HCT116 (cell line): ENCODE measurements at regions not wholly inside any gene's neighbourhood (a gene's known extent, or its start where the extent isn't known, plus 50 kb on each side); places are given as distances from the start of the nearest gene placed in this dataset.

Experiments used
- ATAC-seq: fragments of 200-7000 bp; cut with Tn5 transposase; 2 replicates; pipeline ENCODE4 v1.9.1; 2020; ENCODE audit warnings: mild to moderate bottlenecking, moderate library complexity
- BruUV-seq: library from RNA; stranded (reverse); fragments of 400-500 nt; replicated peaks from 2 replicates; lab custom pipeline; 2021; lab: Mats Ljungman, UMichigan
- CTCF ChIA-PET: fragments of 300-600 bp; sonication (Branson Sonifier 250); formaldehyde crosslinking; loops from one replicate; lab custom pipeline; 2021; ENCODE audit warnings: antibody characterized with exemption; lab: Charles Lee
- POLR2A ChIA-PET: fragments of 300-600, 350-600 bp; sonication (Branson Sonifier 250); formaldehyde crosslinking; loops from one replicate; lab custom pipeline; 2021; ENCODE audit warnings: antibody characterized with exemption; lab: Charles Lee
- RAD21 ChIA-PET, 2 experiments: fragments of 300-600 bp; sonication (Branson Sonifier 250); formaldehyde crosslinking; loops; one replicate each; lab custom pipeline; 2023; ENCODE audit warnings: low total read pairs in 2 of 2; ENCODE audit not compliant: uncharacterized antibody in 2 of 2, unreplicated experiment in 2 of 2, low non-redundant PET in 1 of 2; lab: Charles Lee
- DNase-seq: peaks from one replicate; pipeline ENCODE4 v3.0.0-alpha.2; 2010; ENCODE audit warnings: low read depth, low spot score
- H2AFZ ChIP-seq: fragments of 200-600 bp; shearing (Covaris generic), sonication (generic); 2 replicates; pipeline ENCODE4 v1.6.1; 2017; ENCODE audit warnings: low read depth, mixed run types, mixed read lengths, antibody characterized with exemption, low read length; ENCODE audit not compliant: poor library complexity, severe bottlenecking
- H3K27ac ChIP-seq: 2 replicates; pipeline ENCODE4 v1.5.1; 2012; ENCODE audit warnings: low read depth, low read length
- H3K27me3 ChIP-seq: fragments of 200-600 bp; sonication (generic); 2 replicates; pipeline ENCODE4 v1.6.1; 2016; ENCODE audit warnings: mixed run types, low read length, mixed read lengths; ENCODE audit not compliant: insufficient read depth
- H3K36me3 ChIP-seq, 2 experiments: fragments of 200-500 bp in 1 of 2; fragments of 200-600 bp in 1 of 2; sonication (Bioruptor generic) in 1 of 2; sonication (generic) in 1 of 2; 2 replicates each; pipeline versions ENCODE4 v1.5.1 to v1.6.1; 2014 to 2016; ENCODE audit warnings: low read length in 2 of 2, inconsistent platforms in 1 of 2, mixed read lengths in 1 of 2, mixed run types in 1 of 2; ENCODE audit not compliant: insufficient read depth in 2 of 2, control insufficient read depth in 1 of 2
- H3K4me1 ChIP-seq, 2 experiments: fragments of 200-600 bp in 1 of 2; sonication (generic) in 1 of 2; 2 replicates each; pipeline versions ENCODE4 v1.5.1 to v1.6.1; 2012 to 2017; ENCODE audit warnings: low read length in 2 of 2, inconsistent platforms in 1 of 2, mild to moderate bottlenecking in 1 of 2, mixed read lengths in 1 of 2, mixed run types in 1 of 2, moderate library complexity in 1 of 2; ENCODE audit not compliant: insufficient read depth in 2 of 2, control insufficient read depth in 1 of 2
- H3K4me2 ChIP-seq: fragments of 200-600 bp; sonication (generic); 2 replicates; pipeline ENCODE4 v1.6.1; 2017; ENCODE audit warnings: mixed run types, low read length, mixed read lengths
- H3K4me3 ChIP-seq, 2 experiments: fragments of 200-600 bp in 1 of 2; sonication (generic) in 1 of 2; replicated peaks in 1 of 2; 2 replicates each; pipeline ENCODE4 v1.5.1; 2011 to 2016; ENCODE audit warnings: low read length in 2 of 2, control low read depth in 1 of 2, low read depth in 1 of 2, mild to moderate bottlenecking in 1 of 2, mixed read lengths in 1 of 2, mixed run types in 1 of 2
- H3K79me2 ChIP-seq: fragments of 200-600 bp; sonication (generic); 2 replicates; pipeline ENCODE4 v1.6.1; 2017; ENCODE audit warnings: mild to moderate bottlenecking, mixed run types, low read length, moderate library complexity, mixed read lengths; ENCODE audit not compliant: insufficient read depth
- H3K9ac ChIP-seq: fragments of 200-600 bp; sonication (generic); 2 replicates; pipeline ENCODE4 v1.6.1; 2016; ENCODE audit warnings: low read length, mixed read lengths
- H3K9me2 ChIP-seq: fragments of 200-600 bp; sonication (generic), shearing (Covaris generic); 2 replicates; pipeline ENCODE4 v1.6.1; 2017; ENCODE audit warnings: mixed run types, mild to moderate bottlenecking, moderate library complexity; ENCODE audit not compliant: insufficient read depth
- H3K9me3 ChIP-seq, 2 experiments: fragments of 200-500 bp in 1 of 2; fragments of 200-600 bp in 1 of 2; sonication (Bioruptor generic) in 1 of 2; sonication (generic) in 1 of 2; 2 replicates each; pipeline ENCODE4 v1.6.1; 2014 to 2017; ENCODE audit warnings: low read length in 2 of 2, mixed read lengths in 2 of 2, inconsistent platforms in 1 of 2, low read depth in 1 of 2, mild to moderate bottlenecking in 1 of 2, mixed run types in 1 of 2, moderate library complexity in 1 of 2; ENCODE audit not compliant: control insufficient read depth in 1 of 2, insufficient read depth in 1 of 2
- H4K20me1 ChIP-seq: fragments of 200-600 bp; sonication (generic), shearing (Covaris generic); 2 replicates; pipeline ENCODE4 v1.6.1; 2017; ENCODE audit warnings: mixed run types, mild to moderate bottlenecking, moderate library complexity; ENCODE audit not compliant: insufficient read depth
- CBX3 ChIP-seq: IDR thresholded peaks from 2 replicates; pipeline ENCODE4 v1.6.1; 2012; ENCODE audit warnings: low read depth
- JUND ChIP-seq: IDR thresholded peaks from 2 replicates; pipeline ENCODE4 v1.6.1; 2012
- intact Hi-C: fragments of 100-400 bp; cut with micrococcal nuclease; formaldehyde crosslinking; loops from 2 replicates; pipeline ENCODE4 v1.10.0; 2022
- TF ChIP-seq, protein P1 (sequence below): IDR thresholded peaks from 2 replicates; pipeline ENCODE4 v1.6.1; 2012; ENCODE audit warnings: low read depth

DNA sequence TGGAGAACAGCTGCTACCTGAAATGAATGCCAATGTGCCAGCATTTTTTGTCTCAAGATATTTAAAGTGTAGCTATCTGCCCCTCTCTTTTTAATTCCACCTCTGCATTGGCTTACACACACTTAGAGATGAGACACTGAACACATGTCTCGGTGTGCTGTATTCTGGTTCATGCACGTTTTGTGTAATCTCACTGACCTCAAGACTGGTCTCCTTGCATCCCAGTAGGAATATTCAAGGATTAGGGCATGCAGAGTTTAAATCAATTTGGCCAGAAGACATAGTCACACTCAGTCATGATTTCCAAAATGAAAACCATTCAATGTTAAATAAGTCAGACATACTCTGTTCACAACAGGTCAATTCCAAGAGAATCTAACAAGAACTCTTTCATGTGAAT lies 561.8 kb upstream of the TUSC1 start:
- Histone ChIP-seq H3K4me3 (no peak overlapping the region), H3K36me3 (no peaks in the 10 kb centered on the region), H4K20me1 (no peaks in the 10 kb centered on the region), H3K9me3 (peaks cover 5 to 7% of the 10 kb centered on the region in 2 experiments; a peak in 2 of 4 replicates), H3K9ac (no peak overlapping the region), H3K27ac (no peak overlapping the region), H3K4me2 (no peak overlapping the region), H3K79me2 (no peaks in the 10 kb centered on the region), H3K9me2 (no peaks in the 10 kb centered on the region), H2AFZ (no peak overlapping the region), H3K27me3 (no peaks in the 10 kb centered on the region), H3K4me1 (no peaks in the 10 kb centered on the region)
- TF ChIP-seq, protein P1, sequence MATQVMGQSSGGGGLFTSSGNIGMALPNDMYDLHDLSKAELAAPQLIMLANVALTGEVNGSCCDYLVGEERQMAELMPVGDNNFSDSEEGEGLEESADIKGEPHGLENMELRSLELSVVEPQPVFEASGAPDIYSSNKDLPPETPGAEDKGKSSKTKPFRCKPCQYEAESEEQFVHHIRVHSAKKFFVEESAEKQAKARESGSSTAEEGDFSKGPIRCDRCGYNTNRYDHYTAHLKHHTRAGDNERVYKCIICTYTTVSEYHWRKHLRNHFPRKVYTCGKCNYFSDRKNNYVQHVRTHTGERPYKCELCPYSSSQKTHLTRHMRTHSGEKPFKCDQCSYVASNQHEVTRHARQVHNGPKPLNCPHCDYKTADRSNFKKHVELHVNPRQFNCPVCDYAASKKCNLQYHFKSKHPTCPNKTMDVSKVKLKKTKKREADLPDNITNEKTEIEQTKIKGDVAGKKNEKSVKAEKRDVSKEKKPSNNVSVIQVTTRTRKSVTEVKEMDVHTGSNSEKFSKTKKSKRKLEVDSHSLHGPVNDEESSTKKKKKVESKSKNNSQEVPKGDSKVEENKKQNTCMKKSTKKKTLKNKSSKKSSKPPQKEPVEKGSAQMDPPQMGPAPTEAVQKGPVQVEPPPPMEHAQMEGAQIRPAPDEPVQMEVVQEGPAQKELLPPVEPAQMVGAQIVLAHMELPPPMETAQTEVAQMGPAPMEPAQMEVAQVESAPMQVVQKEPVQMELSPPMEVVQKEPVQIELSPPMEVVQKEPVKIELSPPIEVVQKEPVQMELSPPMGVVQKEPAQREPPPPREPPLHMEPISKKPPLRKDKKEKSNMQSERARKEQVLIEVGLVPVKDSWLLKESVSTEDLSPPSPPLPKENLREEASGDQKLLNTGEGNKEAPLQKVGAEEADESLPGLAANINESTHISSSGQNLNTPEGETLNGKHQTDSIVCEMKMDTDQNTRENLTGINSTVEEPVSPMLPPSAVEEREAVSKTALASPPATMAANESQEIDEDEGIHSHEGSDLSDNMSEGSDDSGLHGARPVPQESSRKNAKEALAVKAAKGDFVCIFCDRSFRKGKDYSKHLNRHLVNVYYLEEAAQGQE = no peak
- ChIA-PET POLR2A (no interaction called here), RAD21 (no interaction called here), CTCF (no interaction called here)
- no peak for ATAC-seq
- intact Hi-C loops = no loop called here
- BruUV-seq = no TSS peak
- no peak for DNase-seq

DNA sequence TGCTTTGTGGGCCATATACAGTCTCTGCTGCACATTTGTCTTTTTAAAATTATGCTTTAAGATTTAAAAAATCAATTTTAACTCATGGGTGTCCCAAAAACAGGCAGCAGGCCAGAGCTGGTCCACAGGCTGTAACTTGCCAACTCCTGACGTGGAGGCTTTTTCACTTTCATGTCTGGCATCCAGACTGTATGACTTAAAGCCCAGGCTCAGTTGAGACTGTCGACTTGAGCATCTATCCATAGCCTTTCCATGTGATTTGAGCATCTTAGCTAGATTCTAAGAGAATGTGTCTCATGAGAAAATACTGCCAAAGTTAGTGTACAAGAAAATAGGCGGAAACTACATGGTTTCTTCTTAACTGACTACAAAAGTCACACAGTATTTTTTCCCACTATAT lies 559.0 kb upstream of the TUSC1 start:
- no peak overlapping the region for H3K9ac ChIP-seq
- H3K27me3 ChIP-seq = no peaks in the 10 kb centered on the region
- DNase-seq (no peak), ATAC-seq (no peak)
- H3K4me1 ChIP-seq = no peaks in the 10 kb centered on the region
- no peak overlapping the region for H2AFZ ChIP-seq
- H3K4me2 ChIP-seq = no peak overlapping the region
- no peaks in the 10 kb centered on the region for H3K79me2 ChIP-seq
- peaks cover 9 to 13% of the 10 kb centered on the region in 2 experiments; a peak in 2 of 4 replicates for H3K9me3 ChIP-seq
- H3K9me2 ChIP-seq = no peaks in the 10 kb centered on the region
- BruUV-seq = no TSS peak
- intact Hi-C loops = no loop called here
- no peaks in the 10 kb centered on the region for H4K20me1 ChIP-seq
- RAD21 ChIA-PET = no interaction called here
- CTCF ChIA-PET = no interaction called here
- TF ChIP-seq JUND (no peak), CBX3 (no peak)
- POLR2A ChIA-PET = no interaction called here
- no peak overlapping the region for H3K27ac ChIP-seq
- H3K36me3 ChIP-seq = no peaks in the 10 kb centered on the region
- no peak overlapping the region for H3K4me3 ChIP-seq
